NOMO-1 (cell line): ENCODE measurements at regions not wholly inside any gene's neighbourhood (a gene's known extent, or its start where the extent isn't known, plus 50 kb on each side); places are given as distances from the start of the nearest gene placed in this dataset.

ENCODE experiments used
- DNase-seq, 2 experiments: peaks; one replicate each; lab custom pipeline; 2025; ENCODE audit not compliant: unreplicated experiment in 2 of 2; lab: John Stamatoyannopoulos, UW

DNA sequence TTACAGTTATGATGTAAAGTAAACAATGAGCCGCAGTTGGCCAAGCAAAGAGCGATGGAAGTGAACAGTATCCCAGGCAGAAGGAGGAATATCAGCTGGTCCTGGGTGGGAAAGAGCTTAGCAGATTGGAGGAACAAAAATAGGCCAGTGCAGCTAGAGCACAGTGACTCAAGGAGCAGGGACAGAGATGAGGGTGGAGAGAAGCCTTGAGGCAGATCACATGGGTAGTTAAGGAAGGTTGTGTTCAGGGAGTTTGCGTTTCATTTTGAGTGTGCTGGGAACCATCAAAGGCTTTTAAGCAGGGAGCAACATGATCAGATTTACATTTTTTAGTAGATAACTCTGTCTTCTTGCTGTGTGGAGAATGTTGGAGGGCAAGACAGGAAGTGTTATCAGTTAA, 113.6 kb downstream of the OAT start:
- no peak for DNase-seq

DNA sequence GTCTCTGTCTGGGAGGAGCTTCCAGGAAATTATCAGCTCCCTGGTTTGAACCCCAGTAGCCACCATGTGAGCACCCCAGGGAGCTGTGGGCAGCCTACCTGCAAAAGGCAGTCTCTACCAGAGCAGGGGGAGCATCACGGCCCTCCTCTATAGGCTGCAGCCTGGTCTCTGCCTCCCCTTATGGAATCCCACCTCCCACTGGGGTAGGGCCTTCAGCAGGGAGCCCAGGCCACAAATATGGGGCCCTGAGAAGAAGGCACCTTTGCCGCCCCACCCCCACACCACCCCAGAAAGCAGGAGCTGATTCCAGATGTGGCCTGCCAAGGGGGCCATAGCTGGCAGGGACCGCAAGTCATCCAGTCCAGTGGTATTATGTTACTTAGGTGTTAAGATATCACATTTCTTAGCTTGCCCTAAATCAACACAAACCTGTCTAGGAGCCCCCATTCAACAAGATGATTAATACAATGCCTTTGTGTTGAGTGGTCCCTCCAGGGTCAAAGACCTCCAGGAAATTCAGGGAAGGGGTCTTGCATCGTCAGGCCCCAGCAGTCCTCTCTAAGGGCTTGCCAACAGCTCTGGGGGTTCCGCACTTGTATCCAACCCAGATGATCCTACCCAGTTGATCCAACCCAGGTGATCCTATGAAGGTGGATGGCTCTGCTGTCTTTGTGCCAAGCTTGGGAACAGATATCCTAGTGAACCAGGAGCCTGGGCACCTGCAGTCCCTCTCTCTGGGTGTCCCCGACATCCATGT, 114.9 kb downstream of the OAT start:
- DNase-seq = no peak

DNA sequence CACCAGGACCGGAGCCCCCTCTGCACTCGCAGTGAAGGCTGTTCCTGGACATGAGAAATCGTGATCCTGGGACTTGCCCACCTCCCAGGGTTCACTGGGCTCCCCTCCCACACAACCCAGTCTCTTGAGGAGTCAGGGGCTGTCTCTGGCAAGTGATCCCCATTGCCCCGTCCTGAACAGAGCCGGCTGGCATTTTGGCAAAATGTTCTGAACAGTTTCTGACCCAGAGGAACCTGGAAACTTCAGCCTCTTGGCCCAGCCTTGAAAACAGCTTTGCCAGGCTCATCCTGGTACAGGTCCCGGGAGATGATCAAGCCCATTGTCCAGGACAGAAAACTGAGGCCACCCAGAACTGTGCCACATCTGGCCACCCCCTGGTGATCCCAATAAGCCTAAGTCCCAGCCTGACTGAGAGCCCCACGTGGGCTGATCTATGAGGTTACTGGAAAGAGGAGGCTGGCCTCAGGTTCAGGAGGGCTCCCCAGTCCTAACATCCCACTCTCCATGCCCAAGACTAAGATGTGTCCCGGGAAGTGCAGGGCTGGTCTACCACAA, 115.7 kb downstream of the OAT start:
- DNase-seq = no peak

DNA sequence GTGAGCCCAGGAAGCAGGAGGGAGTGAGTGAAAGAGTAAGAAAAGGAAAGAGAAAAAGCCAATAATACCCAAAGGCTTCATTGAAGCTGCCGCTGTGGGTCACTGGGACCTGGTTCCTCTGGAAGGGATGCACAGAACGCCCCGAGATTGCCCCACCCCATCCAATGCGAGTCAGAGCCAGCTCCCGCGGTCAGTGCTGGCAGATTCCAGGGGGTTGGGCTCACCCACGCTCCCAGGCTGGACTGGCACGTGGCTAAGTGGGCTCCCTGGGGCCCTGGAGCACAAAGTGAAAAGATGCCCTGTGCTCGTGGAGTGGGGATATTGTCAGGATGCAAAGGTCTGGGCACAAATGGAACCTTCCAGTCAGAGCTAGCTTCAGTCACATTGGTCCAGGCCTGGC, 117.0 kb downstream of the OAT start:
- no peak for DNase-seq

DNA sequence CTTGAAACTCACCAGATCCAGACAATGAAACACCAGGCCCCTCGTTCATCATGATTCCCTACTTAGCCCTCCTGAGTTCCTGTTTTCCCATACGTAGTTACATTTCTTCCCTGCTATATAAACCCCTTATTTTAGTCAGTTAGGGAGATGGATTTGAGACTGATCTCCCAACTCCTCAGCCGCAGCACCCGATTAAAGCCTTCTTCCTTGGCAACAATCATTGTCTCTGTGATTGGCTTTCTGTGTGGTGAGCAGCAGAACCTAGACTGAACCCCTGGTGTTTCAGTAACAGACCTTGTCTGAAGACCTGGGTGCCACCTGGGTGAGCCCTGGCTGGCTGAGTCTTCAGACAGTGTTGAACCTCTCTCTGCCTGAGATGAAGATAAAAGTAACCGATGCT, 118.0 kb downstream of the OAT start:
- no peak for DNase-seq

DNA sequence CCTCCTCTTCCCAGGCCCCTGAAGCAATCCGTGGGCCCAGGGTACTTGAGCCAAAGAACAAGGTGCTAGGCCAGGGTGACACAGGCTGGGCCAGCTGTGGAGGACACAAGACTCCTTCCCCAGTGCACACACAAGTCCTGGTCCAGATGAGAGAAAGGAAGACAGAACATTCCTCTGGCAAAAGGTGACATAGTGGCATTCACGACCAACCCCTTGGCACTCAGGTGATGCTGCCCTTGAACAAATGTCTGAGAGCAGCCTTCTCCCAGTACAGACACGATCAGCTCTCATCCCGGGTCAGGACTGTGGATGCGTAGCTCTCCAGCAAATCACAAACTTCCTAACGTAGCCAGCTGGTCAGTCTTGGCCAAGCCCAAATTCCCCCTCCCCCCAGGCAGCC, 118.5 kb downstream of the OAT start:
- no peak for DNase-seq

DNA sequence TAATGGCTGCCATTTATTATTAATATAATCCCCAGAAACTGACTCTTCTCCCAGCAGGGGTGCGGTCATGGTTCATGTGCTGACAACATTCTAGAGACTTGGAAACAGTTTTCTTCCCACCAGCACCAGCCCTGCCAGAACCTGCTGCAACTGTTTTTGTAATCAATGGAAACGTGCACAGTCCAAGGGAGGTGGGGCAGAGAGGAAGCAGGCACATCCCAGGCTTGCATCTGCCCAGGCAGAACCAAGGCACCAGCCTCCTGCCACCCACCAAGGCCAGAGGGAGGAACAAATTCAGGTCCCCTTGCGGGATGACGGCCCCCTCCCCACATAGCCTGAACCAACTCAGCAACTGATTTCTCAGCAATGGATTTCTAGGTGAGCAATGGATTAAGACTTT, 119.0 kb downstream of the OAT start:
- DNase-seq = no peak

DNA sequence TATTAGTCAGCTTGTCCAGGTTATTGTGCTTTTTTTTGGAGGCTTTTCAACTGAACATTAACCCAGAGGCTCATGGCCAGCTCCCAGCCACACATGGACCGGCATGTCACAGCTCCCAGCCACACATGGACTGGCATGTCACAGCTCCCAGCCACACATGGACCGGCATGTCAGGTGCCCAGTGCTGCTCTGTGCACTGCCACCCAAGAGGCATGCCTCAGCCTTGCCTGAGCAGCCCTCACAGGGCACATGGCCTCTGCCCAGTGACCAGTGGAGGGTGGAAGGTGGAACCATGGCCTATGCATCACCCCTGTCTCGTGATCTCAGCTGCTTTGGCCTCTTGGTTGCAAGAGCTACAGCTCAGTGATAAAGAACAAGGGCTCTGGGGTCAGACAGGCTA, 119.8 kb downstream of the OAT start:
- no peak for DNase-seq

DNA sequence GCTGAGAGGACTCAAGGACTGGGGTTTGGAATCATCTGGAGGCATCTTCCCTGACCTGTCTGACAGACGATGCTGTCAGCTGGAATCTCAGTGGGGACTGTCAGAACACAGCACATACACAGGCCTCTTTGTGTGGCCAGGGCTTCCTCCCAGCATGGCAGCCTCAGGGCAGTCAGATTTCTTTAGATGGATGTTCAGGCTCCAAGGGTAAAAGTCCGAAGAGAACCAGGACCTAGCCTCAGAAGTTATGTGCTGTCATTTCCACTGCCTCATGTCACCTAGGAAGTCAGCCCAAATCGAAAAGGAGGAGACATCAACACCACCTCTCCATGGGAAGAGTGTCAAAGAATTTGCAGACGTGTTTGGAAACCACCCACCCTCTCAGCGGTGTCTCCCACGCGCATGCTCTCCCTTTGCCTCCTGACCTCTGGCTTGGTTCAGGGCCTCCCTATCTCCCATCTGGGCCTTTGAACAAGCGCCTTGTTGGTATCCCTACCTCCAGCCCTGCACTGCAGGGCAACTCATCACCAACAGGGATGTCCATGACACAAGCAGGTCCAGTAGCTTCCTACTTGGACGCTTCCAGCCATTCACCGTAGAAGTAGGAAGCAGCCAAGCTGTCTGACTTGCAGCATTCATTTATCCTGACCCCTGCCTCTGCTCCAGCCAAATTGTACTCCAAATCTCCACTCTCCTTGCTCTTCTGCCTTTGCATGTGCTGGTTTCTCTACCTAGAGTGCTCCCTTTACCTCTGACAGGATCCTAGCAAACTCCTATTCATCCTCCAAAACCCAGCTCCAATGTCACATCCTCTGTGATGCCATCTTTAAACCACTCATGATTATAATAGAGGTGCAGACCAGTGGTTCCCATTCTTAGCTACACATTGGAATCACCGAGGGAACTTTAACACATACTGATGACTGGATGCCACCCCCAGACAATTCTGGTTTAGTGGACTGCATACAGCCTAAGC, 121.6 kb downstream of the OAT start:
- DNase-seq = no peak

DNA sequence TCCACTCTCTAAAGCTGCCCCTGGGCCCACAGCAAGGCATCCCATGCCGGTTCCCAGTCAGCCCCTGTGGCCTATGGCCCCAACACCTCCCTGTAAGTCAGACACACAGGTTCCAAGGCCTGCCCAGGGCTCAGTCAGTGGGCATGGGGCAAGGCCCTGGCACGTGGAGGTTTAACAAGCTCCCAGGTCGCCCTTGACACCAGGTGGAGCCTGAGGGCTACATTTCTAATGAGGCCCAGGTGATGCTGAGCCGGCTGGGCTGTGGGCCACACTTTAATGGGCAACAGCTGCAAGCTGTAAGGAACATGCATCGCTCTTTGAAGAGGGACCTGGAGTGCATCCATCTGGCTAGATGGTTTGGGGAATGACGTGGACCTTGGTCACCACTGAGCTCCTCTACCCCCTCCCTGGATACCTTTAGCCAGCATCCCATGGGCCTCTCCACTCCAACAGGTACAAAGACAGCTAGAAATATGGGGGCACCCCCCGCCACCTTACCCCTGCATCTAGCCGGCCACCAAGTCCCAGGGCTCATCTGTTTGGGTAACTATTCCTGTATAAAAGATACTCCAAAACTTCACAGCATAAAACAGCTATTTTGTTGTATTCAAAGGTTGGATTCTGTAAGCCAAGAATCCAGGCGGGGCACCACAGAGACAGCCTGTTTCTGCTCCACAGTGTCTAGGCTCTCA, 122.5 kb downstream of the OAT start:
- no peak for DNase-seq

DNA sequence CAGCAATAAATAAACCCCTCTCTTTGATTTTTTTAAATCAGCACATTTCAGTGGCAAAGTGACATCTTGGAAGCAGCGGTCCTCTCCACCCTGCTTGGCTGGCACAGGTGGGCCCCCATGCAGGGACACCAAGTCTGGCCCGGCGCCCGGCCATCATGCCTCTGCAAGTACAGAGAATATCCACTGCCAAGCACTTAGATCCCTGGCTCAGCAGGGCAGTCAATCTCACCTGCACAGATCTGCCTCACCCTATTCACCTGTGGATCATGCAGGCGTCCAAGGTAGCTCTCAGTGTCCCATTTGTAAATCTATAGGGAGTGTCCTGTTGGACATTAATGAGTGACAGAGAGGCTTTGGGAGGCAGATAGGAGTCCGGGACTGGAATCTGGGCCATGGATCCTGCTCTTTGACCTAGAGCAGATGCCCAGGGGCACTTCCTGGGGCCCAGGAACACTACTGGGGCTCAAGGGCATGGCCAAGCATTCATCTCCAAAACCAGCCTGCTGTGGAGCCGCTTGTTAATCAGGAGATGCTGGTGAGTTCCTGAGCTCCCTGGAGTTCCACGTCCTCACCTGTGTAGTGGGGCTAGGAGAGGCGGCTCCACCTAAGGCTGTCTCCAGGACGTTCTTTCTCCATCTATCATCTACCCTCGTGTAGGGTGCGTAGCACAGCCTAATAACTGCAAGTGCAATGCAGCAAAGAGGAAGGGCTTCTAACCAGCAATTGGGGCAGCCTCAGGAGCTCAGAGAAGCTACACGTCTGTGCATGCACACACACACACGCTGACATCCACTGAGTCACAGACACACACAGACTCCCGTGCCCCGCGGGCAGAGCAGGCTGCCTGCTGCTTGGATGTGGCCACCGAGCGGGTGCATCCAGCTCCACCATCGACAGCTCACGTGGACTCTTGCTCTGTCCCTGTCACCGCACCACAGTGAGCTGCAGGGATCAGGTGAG, 123.6 kb downstream of the OAT start:
- no peak for DNase-seq

DNA sequence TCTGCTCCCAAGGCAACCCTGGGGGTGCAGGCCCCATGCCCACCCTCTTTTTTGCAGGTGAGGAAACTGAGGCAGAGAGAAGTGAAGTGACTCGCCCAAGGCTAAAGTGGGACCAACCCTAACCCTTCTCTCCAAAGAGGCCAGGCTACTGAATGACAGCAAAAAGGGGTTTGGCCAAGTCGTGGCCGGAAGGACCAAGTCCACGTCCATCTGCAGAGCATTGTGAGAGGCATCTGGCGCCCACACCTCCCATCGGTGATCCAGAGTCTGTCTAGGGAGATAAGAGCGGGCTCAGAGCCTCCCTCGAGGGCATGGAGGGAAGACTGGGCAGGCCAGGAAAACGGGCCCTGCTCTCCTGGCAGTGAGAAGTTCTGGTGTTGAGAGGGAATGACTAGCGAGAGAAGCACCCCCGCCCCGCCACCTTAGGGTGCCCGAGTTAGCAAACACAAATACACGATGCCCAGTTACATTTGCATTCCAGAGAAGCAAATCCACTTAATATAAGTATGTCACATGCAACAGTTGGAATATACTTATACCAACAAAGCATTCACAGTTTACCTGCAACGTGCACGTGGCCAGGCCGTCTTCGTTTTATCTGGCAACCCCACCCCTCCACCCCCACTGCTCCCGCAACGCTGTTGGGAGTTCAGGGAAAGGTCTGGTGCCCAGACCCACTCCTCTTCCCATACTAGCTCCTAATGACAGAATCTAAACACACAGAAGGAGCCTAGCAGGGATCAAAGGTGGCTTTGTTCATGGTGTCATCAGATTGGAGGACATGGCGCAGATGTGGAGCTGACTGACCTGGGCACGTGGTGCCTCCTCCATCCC, 124.9 kb downstream of the OAT start:
- DNase-seq = no peak

DNA sequence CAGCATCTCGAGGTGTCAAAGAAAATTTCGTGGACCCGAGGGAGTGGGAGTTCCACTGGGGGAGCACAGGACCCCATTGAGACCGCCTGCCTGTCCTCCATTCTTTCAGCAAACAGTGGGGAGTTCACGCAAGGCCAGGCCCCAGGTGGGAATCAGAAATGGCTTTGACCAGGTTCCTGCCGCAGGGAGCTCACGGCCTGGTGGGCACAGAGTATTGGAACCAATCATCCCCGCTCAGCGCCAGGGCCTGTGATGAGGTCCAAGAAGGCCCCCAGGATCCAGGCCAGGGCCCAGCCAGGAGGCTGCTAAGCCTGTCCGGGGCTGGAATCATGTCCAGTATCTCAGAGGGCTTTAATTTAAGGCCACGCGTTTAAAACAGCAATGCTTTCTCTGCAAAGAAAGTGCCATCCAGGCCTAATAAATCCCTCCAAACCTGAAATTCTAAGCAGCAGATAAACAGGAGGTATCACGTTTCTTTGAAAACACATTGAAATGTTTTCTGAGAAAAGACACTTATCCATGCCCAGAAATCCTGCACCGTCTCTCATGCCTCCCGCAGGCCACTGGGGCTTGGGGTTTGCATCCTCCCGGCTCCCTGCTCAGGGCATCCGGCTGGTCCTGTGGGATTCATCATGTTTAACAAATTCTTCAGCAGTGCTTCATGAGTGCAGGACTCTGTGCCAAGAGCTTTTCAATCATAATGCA, 125.7 kb downstream of the OAT start:
- DNase-seq = no peak

DNA sequence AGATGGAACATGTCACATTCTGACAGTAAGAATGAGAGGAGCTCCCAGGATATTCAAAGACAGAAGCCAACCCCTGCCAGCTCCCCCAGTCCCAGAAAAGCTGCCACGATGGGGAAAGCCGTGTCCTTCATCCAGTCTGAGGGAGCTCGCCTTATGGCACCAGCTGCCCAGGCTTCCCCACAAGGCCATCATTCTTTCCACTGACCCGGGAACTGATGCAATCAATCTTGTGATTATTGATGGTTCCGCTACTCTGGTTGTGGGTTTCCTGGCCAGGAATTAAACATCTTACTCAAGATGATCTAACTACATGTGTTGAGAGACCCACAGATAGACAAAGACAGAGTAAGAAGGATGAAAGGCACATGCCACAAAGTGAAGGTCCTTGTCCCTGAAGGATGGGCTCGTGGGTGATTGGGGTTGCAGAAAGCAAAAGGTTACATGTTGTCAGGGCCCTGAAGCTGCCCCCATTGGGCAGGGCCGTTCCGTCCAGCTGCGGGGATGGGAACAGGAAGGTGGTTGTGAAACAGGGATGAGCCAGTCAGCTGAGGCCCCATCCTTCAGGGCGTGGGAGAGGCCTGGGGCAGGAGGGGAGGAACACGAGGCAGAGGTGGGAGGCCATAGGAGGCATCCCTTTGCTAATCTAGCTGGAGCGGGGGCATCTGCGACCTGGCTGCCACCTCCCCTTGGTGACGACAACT, 127.6 kb downstream of the OAT start:
- DNase-seq = peak; percentile 24 to 72

DNA sequence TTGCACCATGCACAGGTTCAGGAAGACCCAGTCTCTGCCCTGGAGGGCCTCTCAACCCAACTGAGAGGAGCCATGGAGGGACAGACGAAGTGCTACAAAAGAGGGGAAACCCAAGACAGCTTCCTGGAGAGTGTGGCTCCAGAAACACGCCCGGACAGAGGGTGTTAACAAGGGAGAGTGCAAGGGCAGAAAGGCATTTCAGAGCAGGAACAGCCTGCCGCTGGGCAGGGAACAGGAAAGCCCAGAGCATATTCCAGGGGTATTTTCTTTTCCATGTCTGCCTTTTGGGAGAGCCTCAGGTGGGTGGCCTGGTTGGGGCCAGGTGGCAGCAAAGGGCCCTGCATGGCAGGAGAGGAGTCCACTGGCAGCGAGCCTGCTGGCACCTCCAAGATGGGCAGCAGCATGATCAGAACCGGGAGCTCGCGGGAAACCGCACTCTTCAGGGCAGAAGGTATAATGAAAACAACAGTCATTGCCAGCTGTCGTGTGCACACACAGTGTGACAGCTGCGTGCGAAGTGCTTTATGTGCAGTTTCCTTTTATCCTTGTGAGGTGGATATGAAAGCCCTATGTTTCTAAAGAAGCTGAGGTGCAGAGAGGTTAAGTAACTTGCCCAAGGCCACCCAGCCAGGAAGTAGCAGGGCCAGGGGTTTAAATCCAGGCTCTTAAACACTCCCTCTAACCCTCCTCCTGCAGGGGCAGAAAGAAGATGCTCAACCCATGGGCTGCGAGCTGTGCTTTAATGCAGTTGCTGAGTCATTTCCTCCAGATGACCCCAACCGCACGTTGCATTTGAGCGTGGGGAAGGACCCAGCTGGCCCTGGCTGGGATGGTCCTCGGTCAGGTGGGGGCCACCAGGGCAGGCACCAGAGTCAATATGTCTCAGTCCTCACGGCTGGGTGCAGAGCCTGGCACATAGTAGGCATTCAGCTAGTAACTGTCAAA, 128.6 kb downstream of the OAT start:
- peak; percentile 83 to 86 for DNase-seq

DNA sequence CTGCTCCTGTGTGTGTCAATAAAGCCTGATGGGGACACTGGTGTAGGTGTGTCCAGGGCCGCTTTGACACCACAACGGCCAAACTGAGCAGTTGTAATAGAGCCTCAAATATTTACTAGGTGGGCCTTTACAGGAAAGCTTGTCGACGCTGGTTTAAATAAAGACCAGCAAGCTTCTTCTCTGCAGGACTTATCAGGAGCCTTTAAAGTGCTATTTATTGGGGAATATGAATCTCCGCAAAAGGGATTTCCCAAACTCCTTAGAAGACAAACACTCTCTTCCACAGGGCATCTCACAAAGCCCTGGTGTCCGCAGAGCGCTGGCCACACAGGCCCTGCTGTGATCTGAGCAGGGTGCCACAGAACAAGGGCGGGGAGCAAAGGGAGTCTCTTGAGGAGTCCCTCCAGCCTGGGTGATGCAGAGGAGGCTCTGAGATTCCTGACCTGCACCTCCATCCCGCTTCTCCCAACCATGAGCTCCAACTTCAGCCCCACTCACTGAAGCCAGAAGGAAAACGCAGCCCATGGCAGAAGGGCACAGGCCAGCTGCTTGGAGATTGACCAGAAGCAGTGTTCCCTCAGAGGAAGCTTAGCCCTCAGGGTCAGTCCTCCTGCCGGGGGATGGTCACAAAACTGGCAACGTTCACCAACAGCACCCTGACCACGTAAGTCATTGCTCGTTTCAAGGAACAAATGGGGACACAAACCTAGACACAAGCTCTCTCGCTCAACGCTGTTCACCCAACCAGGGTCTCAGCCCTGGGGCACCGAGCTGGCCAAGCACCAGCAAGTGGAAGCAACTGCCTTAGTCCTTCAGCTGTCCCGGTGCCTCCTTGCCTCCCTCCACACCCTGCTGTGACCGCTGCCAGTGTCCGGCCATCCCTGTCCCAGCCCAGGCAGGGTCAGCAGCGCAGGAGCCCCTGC, 129.5 kb downstream of the OAT start:
- DNase-seq = no peak
